GM19035 (cell line): ENCODE measurements at regions not wholly inside any gene's neighbourhood (a gene's known extent, or its start where the extent isn't known, plus 50 kb on each side); places are given as distances from the start of the nearest gene placed in this dataset.

Experiments
- ATAC-seq: cut with Tn5 transposase; IDR thresholded peaks from one replicate; pipeline ENCODE4 v1.9.1; 2021; ENCODE audit not compliant: unreplicated experiment

- ATAC-seq = no peak
Measured at GRCh38 chr14:97820781-97821180, 1023.6 kb downstream of the VRK1 start.

- ATAC-seq = no peak
Measured at GRCh38 chr14:97824218-97824617, 1027.0 kb downstream of the VRK1 start.

- no peak for ATAC-seq
Measured at GRCh38 chr14:97827746-97828145, 1030.6 kb downstream of the VRK1 start.

GRCh38 chr14:97832776-97833175 is 1035.6 kb downstream of the VRK1 start:
- ATAC-seq = no peak

- no peak for ATAC-seq
Measured at GRCh38 chr14:97838986-97839385, 1041.8 kb downstream of the VRK1 start.

- no peak for ATAC-seq
Measured at GRCh38 chr14:97840159-97840558, 1043.0 kb downstream of the VRK1 start.

- ATAC-seq = no peak
Measured at GRCh38 chr14:97841762-97842161, 1044.6 kb downstream of the VRK1 start.

- no peak for ATAC-seq
Measured at GRCh38 chr14:97843066-97843465, 1045.9 kb downstream of the VRK1 start.

- ATAC-seq = no peak
Measured at GRCh38 chr14:97844042-97844441, 1046.9 kb downstream of the VRK1 start.

- no peak for ATAC-seq
Measured at GRCh38 chr14:97846156-97846555, 1049.0 kb downstream of the VRK1 start.

- no peak for ATAC-seq
Measured at GRCh38 chr14:97848317-97848980, 1051.3 kb downstream of the VRK1 start.

GRCh38 chr14:97850466-97850865 is 1053.3 kb downstream of the VRK1 start:
- ATAC-seq = no peak

- ATAC-seq = no peak
Measured at GRCh38 chr14:97850886-97851285, 1053.7 kb downstream of the VRK1 start.

- no peak for ATAC-seq
Measured at GRCh38 chr14:97851428-97851995, 1054.3 kb downstream of the VRK1 start.

- ATAC-seq = no peak
Measured at GRCh38 chr14:97854918-97855317, 1057.7 kb downstream of the VRK1 start.

- ATAC-seq = no peak
Measured at GRCh38 chr14:97866195-97866594, 1069.0 kb downstream of the VRK1 start.

GRCh38 chr14:97866664-97867063 is 1069.5 kb downstream of the VRK1 start:
- ATAC-seq = no peak

GRCh38 chr14:97873291-97873690 is 1076.1 kb downstream of the VRK1 start:
- ATAC-seq = no peak

- no peak for ATAC-seq
Measured at GRCh38 chr14:97874394-97874793, 1077.2 kb downstream of the VRK1 start.

- no peak for ATAC-seq
Measured at GRCh38 chr14:97878206-97878605, 1081.0 kb downstream of the VRK1 start.

- no peak for ATAC-seq
Measured at GRCh38 chr14:97878727-97879126, 1081.5 kb downstream of the VRK1 start.

- no peak for ATAC-seq
Measured at GRCh38 chr14:97887690-97888089, 1090.5 kb downstream of the VRK1 start.

- ATAC-seq = no peak
Measured at GRCh38 chr14:97888331-97888730, 1091.1 kb downstream of the VRK1 start.
